Stimulated activated naive CD8-positive, alpha-beta T cell treated with anti-CD3 and anti-CD28 coated beads, Interleukin-15, Interleukin-2, amounts not matched to agents 100 U/mL and 50 U/mL, for 24 hours (primary cell): ENCODE measurements at regions not wholly inside any gene's neighbourhood (a gene's known extent, or its start where the extent isn't known, plus 50 kb on each side); places are given as distances from the start of the nearest gene placed in this dataset.
"Not testable (repeated sequence)": the region's sequence is repeated elsewhere in the genome, so short reads cannot be mapped to it uniquely, and the experiment has no call there.

ENCODE experiments used
- ATAC-seq: fragments of 150-1000 bp; cut with Tn5 transposase; one replicate; pipeline ENCODE4 v1.10.0; 2021
- DNase-seq: peaks from one replicate; pipeline ENCODE4 v3.0.0; 2021

DNA sequence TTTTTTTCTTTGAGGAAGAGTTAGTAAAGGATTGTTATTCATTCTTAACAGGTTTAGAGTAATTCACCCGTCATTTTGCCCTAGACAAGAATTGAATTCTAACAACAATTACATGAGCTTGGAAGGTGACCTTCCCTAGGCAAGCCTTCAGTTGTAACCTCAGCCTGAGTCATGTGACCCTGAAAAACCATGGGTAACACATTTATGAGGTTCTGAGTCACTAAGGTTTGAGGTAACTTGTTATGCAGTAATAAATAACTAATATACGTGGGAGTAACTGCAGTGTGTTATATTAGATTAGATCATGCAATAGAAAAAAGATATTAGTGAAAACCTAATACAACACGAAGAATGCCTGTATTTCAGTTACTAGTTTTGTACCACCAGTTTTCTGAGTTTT lies 237.6 kb upstream of the NDN start:
- DNase-seq (no peak), ATAC-seq (no peak)

DNA sequence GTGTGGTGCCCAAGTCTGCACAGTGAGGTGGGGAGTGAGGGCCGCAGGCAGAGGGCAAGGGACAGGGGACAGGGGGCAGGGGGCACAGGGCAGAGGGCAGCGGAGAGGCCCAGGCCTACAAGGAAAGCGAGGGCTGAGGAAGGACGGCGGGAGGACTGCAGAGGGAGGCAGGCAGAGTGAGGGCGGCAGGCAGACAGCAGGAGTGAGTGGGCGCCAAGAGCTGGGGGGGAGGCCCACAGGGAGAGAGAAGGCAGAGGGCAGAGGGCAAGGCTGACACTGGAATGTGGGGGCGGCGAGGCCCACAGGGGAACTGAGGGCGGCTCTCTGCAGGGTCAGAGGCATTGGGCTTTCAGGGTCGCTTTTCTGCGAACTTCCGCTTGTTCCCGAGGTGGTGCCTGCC lies 267.8 kb upstream of the NDN start:
- DNase-seq, result no peak
- ATAC-seq, result no peak

DNA sequence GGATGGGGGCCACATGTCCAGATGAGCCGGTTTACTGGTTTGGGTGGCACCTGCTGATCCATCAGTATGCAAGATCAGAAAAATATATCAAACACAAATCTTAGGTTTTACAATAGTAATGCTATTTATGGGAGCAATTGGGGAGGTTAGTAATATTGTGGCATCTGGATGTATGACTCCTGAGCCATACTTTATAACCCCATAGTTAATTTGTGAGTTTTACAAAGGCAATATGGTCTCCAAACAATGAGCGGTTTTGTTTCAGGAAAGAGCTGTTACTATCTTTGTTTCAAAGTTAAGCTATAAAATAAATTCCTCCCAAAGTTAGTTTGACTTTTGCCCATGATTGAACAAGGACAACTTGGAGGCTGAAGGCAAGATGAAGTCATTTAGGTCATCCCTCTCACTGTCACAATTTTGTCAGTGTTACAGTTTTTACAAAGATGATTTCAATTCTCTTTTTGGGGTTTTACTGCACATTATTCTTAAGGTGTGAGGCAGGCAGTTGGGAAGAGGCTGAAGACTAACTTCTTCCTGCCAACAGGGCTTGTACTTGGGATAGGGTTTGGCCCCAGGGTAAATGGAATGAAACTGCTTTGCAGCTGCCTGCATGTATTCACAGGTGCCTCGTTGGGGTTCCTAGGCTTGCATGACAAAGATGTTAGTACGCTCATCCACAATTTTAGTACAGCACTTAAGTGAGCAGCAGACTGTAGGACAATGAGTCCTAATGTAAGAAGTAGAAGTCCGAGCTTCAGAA lies 296.6 kb upstream of the NDN start:
- DNase-seq (no peak), ATAC-seq (no peak)

DNA sequence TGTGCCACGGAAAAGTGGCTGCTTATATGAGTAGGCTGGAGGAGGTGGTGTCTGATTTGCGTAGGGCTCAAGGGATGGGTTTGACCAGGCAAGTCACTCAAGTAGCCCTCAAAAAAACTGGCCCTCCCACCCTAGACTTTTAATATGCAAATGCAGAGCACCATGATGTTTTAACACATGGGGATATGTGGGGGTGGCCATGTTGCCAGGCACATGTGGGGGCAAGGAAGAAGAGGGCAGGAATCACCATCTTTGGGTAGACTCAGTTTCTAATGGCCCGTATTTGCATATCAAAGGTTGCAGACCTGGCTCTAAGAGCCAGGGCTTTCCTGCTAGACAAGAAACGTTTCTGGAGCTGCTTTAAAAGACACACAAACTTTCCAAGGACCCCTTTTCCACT lies 307.2 kb upstream of the NDN start:
- no peak for ATAC-seq
- DNase-seq, result no peak

DNA sequence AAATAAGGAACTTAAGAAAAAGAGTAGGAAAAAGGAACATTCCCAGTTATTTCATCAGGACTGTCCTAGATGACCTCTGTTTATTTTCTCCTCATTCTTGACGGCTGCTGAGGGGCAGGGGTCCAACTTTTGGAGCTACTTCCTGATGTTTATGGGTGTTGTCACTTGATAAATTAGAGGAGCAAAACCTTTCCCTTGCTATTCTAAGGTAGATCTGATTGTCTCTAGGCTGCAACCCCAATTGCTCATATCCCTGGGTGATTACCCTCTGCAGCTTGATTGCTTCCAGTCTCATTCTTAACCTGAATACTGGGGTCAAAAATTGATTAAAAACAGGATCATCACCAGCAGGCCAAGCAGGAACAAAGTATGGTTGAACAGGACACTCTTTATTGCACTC lies 311.0 kb upstream of the NDN start:
- no peak for DNase-seq
- ATAC-seq, result no peak

DNA sequence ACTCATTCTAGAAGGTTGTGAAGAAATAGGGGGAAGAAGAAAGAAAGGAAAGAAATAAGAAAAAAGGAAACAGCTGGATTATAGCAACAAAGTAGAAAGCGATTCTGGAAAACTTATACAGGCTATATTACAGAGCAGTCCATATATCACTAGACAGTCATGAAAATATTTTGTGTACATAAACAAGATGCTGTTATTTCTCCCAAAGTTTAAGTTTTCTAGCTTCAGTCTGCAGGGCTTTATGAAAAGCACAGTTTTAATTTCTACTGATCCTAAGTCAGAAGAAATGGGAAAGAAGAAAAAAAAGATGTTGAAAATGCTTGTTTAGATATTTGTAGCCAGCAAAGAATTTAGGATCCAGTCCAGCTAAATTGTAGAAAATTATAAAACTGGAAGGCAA lies 321.4 kb upstream of the NDN start:
- no peak for DNase-seq

DNA sequence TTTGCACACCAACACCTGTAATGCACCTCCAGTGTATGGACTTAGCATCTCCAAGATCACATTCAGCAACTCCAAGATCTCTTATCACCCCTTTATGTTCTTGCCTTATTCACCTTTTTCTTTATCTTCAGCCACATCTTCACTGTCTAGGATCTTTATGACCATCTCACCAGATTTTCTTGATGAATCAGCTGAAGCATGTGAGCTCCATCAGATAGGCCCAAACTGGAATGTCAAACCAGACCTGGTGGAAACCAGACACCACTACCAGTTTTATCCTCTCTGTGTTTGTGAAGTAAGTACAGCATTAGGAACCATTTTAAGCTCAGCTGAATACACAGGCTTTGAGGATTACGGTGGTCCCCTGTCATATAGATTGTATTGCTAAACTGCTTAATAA lies 330.4 kb upstream of the NDN start:
- ATAC-seq (no peak), DNase-seq (no peak)

More for the DNA sequence above, 321.4 kb upstream of the NDN start:
- no peak for ATAC-seq

DNA sequence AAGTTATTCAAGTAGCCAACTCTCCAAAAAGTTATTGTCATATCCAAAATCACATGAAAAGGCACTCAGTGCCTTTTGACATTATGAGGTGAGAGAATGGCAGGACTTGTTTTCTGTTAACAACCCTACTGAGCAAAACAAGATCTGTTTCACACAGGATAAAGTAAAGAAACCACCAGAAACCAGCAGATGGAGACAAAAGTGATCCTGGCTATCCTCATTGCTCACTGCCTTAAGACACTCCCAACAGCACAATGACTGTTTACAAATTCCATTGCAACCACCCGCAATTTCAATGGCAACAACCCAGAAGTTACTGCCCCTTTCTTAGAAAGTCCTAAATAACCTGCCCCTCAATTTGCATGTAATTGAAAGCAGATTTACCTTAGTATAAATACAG lies 352.6 kb upstream of the NDN start:
- DNase-seq (no peak), ATAC-seq (no peak)

DNA sequence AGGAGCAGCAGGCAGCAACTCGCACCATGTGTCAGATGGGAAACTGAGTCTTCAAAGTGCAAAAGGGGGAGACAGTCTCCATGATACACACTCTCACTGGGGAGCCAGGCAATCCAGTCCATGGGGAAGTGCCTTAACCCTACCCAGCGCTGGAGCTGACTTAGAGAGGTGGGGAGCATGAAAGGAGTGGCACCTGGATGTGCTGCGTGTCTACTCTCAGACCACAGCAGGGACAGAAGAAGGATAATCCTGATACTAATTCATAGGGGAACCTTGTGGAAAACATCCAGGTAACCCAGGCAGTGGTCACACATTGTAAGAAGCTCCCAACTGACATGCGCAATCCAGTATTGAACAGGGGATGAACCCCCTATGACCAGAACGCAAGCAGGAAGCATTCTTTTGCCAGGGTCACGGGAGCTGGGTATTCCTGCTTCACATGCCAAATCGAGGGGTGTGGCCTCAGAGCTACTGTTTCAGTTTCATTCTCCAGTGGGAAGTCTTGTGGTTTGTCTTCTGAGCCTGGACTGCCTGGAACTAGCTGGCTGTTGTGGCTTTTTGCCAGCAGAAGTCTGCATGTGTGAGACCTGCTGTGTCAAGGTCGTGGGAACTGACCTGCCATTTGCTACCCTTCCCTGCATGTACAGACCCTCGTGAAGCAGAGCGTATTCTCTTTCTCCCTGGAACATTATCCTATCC lies 367.6 kb upstream of the NDN start:
- DNase-seq (no peak), ATAC-seq (no peak)

DNA sequence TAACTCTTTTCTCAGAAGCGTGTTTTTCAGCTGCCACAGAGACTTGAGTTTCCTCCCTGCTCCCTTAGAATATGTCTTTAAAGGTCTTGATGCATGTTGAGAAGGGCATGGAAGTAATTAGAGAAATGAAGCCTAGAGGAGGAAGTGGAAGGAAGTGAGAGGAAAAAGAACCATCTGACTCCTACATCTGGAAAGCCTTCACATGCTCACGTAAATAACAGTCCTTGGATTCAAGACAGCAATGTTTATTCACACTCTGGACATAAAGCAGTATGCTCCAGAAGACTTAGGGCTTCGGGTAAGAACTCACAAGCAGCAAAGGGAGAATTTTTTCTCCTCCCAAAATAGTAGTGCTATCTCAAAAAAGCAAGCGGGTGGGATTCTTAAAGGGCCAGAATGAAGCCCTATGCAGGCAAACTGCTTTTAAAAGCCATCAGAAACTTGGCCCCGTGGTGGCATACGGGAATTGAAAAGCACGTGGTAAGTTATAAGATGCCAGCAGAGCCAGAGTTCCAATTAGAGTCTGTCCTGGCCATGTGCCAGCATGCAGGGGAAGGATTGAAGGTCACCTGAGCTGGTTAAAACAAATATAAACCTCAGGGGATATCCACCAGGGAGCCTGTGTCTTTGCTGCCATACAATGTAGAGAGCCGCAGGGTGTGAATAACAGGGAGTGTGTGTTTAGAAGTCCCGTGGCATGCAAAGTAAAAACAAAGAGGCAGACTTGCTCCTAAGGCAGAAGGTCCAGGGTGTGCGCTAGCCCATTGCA lies 380.8 kb upstream of the NDN start:
- DNase-seq, result no peak
- no peak for ATAC-seq

DNA sequence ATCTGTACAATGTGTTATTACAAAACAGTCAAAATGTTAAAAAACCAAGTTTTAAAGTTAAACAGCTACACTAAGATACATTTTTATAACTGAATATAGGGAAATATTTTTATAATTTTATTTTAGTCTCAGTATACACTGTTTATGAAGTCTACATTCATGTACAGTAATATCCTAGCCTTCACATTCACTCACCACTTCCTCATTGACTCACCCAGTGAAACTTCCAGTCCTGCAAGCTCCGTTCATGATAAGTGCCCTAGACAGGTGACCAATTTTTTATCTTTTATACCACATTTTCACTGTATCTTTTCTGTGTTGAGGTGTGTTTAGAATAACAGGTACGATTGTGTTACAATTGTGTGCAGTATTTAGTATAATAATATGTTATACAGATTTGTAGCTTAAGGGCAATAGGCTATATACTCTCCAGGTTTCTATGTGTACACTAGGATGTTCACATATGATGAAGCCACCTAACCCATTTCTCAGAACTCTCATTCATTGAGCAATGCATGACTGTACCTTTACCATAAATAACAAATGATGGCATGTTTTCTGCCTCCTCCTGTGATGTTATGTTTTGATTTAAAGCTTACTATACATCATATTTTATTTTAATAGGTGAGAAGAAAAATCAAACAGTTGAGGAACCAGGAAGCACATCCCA lies 388.4 kb upstream of the NDN start:
- ATAC-seq (no peak), DNase-seq (no peak)

DNA sequence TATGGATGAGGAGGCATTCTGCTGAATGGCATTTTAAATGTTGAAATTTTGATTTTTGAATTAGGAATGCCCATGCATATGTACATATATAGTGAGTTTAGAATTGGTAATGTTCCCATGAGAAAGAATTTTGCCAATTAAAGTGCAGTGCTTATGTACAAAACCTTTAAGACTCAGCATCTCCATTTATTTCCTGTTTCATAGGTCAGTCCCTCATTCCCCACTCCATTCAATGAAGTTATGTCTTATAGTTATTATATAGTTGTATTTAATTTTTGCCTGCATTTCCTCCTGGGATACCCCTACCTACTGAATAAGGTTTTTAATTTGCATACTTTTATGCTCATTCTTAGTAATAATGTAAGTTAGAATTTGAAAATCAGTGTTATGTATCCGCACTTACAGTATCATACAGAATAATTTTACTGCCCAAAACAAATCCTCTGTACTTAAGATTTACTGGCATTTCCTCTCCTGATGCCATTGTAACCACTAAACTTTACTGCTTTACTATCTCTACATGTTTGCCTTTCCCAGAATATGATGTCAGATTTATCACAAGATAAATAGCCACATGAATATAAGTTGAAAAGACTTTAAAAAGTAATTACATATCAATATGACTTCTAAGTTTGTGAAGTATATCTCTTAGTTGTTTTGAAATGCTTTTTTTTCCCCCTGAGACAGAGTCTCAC lies 389.1 kb upstream of the NDN start:
- ATAC-seq, result no peak

DNA sequence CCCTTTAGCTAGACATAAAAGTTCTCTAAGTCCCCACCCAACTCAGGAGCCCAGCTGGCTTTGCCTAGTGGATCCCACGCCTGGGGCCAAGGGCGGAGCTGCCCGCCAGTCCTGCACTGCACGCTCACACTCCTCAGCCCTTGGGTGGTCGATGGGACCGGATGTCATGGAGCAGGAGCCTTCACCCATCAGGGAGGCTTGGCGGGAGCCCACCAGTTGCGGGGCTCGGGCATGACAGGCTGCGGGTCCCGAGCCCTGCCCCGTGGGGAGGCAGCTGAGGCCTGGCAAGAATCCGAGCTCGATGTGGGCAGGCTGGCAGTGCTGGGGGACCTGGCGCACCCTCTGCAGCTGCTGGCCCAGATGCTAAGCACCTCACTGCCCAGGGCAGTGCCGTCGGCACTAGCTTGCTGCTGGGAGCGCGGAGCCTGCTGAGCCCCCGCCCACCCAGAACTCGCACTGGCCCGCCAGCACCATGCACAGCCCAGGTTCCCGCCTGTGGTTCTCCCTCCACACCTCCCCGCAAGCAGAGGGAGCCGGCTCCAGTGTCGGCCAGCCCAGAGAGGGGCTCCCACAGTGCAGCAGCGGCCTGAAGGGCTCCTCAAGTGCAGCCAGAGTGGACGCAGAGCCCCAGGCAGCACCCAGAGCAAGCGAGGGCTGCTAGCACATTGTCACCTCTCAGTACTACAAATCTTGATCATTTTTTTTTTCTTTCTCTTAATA lies 391.4 kb upstream of the NDN start:
- ATAC-seq, result no peak

More for the DNA sequence above, 389.1 kb upstream of the NDN start:
- DNase-seq, result no peak

DNA sequence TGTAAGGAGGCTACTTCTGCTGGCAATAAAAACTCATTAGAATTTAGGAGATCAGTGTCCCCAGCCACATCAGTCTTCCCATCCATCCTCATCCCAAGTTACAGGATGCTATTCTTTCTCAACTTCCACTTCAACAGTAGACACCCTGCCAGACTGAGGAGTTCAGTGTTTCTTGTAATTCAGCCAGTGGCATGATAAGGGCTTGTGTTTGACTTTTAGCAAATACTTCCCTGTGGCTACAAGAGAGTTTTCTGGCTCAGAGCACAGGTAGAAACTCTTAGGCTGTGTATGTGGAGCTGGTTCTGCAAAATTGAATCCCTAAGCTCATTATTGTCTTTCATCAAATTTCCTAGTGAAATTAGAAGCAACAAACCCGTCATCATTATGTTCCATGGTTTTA lies 401.8 kb upstream of the NDN start:
- DNase-seq, ATAC-seq: not testable (repeated sequence)

More for the DNA sequence above, 391.4 kb upstream of the NDN start:
- no peak for DNase-seq

DNA sequence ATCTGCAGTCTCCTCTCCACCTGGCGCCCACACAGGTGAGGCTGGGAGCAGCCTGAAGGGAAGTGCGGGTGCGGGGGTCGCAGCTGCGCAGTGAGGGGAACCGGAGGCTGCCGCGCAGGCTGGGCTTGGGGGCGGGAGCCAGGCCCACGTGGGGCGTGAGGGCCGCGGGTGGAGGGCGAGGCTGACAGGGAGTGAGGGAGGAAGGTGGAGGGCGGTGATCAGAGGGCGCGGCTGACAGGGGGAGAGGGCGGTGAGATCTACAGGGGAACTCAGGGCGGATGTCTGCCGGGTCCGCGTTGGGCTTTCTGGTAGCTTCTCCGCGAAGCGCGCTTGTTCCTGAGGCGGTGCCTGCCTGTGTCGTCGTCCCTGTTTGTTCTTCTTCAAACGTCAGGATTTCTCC lies 414.4 kb upstream of the NDN start:
- ATAC-seq, result not testable (repeated sequence)

DNA sequence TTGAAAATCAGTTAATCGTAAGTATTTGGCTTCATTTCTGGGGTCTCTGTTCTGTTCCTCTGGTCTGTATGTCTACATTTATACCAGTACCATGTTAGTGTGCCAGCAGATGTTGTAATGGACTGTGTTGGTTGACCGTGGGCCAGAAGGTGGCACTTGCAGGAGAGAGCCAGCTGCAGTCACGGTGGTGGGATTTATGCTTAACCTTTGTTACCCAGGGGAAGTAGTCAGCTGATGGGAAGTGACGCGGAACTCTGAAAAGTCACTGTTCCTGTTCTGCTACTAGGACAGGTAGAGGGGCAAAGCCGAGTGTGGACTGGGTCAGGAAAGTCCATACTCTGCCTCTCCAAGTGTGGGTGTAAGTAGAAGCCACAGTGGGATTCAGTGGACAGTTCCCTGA lies 420.4 kb upstream of the NDN start:
- DNase-seq, ATAC-seq: not testable (repeated sequence)

More for the DNA sequence above, 414.4 kb upstream of the NDN start:
- DNase-seq, result not testable (repeated sequence)

DNA sequence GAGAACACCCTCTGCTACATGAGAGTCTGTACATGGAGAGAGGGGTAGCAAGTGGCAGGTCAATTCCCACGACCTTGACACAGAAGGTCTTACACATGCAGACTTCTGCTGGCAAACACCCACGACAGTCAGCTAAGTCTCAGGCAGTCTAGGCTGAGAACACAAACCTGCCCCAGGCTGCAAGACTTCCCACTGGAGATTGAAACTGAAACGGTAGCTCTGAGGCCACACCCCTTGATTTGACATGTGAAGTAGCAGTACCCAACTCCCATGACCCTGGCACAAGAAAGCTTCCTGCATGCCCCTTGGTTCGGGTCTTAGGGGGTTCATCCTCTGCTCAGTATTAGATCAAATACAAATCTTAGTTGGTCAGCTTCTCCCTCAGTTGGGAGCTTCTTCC lies 420.8 kb upstream of the NDN start:
- DNase-seq, ATAC-seq: not testable (repeated sequence)

DNA sequence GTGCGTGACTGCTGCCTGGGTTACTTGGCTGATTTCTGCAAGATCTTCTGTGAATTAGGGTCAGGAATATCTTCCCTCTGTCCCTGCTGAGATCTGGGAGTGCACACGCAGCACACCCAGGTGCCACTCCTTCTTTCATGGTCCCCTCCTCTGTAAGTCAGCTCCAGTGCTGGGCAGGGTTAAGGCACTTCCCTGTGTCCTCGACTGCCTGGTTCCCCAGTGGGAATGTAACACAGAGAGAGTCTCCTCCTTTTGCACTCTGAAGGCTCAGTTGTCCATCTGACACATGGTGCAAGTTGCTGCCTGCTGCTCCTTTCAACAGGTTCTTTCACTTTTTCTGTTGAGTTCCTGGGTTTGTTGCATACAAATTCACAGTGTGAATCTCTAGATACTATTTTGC lies 421.2 kb upstream of the NDN start:
- not testable (repeated sequence) for ATAC-seq, DNase-seq

DNA sequence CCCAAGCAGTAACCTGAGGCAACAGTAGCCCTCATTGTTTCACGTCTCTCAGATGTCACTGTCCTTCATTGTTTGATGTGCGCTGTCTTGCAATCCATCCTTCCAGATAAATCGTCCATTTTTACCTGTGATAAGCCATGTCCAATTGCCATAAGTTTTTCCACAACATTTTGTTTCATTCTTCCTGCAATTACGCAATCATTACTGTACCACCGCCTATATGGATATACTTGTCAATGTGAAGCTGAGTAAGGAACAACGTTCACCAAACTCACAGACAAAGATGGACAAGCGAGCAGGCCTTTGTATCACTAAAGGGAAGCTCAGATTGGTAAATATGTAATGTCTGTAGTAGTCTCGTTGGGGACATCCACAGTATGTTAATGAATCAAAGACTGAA lies 452.5 kb upstream of the NDN start:
- DNase-seq, ATAC-seq: not testable (repeated sequence)

DNA sequence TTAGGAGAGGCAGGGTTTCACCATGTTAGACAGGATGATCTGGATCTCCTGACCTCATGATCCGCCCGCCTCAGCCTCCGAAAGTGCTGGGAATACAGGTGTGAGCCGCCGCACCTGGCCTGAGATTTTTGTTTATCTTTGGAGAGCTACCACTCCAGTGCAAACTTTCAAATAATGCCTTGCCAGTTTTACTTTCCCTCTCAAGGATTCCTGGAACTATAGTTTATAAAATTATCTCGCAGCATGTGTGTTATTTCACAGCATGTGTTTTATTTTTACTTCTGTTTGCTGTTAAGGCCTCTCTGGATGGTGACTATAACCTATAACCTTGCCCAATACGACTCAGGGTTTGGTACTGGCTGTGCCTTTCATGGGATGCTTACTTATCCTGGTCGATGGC lies 458.0 kb upstream of the NDN start:
- not testable (repeated sequence) for DNase-seq, ATAC-seq

DNA sequence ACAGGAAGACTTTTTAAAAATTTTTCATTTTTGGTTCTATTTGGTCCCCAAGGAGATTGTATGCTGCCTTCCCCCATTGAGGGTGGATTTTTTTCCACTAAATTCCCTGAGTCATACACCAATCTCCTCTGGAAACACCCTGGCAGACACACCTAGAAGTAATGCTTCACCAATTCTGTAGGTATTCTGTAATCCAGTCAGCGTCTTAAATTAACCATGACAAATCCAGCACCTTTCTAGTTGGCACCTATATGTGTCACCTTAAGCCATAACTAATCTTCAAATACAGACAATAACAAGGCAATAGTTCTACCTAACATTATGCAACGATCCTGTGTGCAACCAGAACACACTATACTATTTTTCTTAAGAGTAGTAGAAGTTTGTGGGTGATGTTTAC lies 459.1 kb upstream of the NDN start:
- ATAC-seq, result no peak
- no peak for DNase-seq
